ENCODE measurements at regions not wholly inside any gene's neighbourhood (a gene's known extent, or its start where the extent isn't known, plus 50 kb on each side); places are given as distances from the start of the nearest gene placed in this dataset.

- TF ChIP-seq JUN (IDR thresholded peaks at IDR 0.05; ENCODE audit: borderline replicate concordance, insufficient read depth, insufficient read length, low read depth): no peak
- TF ChIP-seq FOS (IDR thresholded peaks at IDR 0.05; ENCODE audit: borderline replicate concordance, insufficient read depth, low read length): no peak
- TF ChIP-seq, protein P1, sequence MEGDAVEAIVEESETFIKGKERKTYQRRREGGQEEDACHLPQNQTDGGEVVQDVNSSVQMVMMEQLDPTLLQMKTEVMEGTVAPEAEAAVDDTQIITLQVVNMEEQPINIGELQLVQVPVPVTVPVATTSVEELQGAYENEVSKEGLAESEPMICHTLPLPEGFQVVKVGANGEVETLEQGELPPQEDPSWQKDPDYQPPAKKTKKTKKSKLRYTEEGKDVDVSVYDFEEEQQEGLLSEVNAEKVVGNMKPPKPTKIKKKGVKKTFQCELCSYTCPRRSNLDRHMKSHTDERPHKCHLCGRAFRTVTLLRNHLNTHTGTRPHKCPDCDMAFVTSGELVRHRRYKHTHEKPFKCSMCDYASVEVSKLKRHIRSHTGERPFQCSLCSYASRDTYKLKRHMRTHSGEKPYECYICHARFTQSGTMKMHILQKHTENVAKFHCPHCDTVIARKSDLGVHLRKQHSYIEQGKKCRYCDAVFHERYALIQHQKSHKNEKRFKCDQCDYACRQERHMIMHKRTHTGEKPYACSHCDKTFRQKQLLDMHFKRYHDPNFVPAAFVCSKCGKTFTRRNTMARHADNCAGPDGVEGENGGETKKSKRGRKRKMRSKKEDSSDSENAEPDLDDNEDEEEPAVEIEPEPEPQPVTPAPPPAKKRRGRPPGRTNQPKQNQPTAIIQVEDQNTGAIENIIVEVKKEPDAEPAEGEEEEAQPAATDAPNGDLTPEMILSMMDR (IDR thresholded peaks at IDR 0.05; ENCODE audit: extremely low read depth in 1 of 2, insufficient read depth in 1 of 2, low read depth in 1 of 2, low read length in 2 of 2): no peak
- no peak for TF ChIP-seq MYC (IDR thresholded peaks at IDR 0.05; ENCODE audit: low read depth, low read length)
- TF ChIP-seq MAX (IDR thresholded peaks at IDR 0.05; ENCODE audit: insufficient read depth, insufficient read length): no peak
- no peak for TF ChIP-seq EZH2 (IDR thresholded peaks at IDR 0.05; ENCODE audit: borderline replicate concordance, low read depth, low read length, severe bottlenecking)
- TF ChIP-seq POLR2AphosphoS5 (IDR thresholded peaks at IDR 0.05; ENCODE audit: insufficient read depth, low read depth, low read length): no peak
- TF ChIP-seq GATA2 (IDR thresholded peaks at IDR 0.05; ENCODE audit: insufficient read depth, insufficient read length, low read depth, low read length): no peak
- TF ChIP-seq POLR2A (IDR thresholded peaks at IDR 0.05; ENCODE audit: low read depth, low read length): no peak
- H3K9me1 ChIP-seq (replicated peaks; ENCODE audit: control insufficient read depth, extremely low read depth, insufficient read depth, low read length): no peaks in the 10 kb centered on the region
- no peak overlapping the region for H2AFZ ChIP-seq (ENCODE audit: low read depth, low read length)
- H3K9ac ChIP-seq (replicated peaks; ENCODE audit: extremely low read depth, insufficient read depth, low read length): no peak overlapping the region
- no peaks in the 10 kb centered on the region for H3K36me3 ChIP-seq (ENCODE audit: control insufficient read depth in 2 of 2, extremely low read depth in 1 of 2, insufficient read depth in 2 of 2, low read length in 2 of 2)
- dilution Hi-C loops (cut with MboI; ENCODE audit: extremely low pct_ligation_motif_present, low sequenced_read_pairs): no loop called here
- ChIA-PET CTCF (no interaction called here), POLR2A (no interaction called here)
- no peak overlapping the region for H3K4me3 ChIP-seq (replicated peaks in 1 of 3; ENCODE audit: insufficient read depth in 1 of 3, low read depth in 1 of 3, low read length in 3 of 3)
- no peaks in the 10 kb centered on the region for H3K79me2 ChIP-seq (ENCODE audit: control insufficient read depth, insufficient read depth, low read length)
- H3K4me1 ChIP-seq (ENCODE audit: control insufficient read depth, extremely low read depth, insufficient read depth, low read length): no peaks in the 10 kb centered on the region
- H3K27me3 ChIP-seq (ENCODE audit: control insufficient read depth in 2 of 2, insufficient read depth in 2 of 2, low read length in 2 of 2): no peaks in the 10 kb centered on the region
- no peak for DNase-seq (ENCODE audit: low read depth, low spot score)
- intact Hi-C loops (cut with micrococcal nuclease): no loop called here
- BruUV-seq (replicated peaks): no TSS peak
- no peak overlapping the region for H3K4me2 ChIP-seq (ENCODE audit: insufficient read depth, low read length)
- no peaks in the 10 kb centered on the region for H4K20me1 ChIP-seq (replicated peaks; ENCODE audit: control insufficient read depth, extremely low read depth, insufficient read depth, low read length)
- peaks cover 2% of the 10 kb centered on the region for H3K9me3 ChIP-seq (replicated peaks; ENCODE audit: control insufficient read depth, insufficient read depth, low read length)
- no peak for FAIRE-seq
- H3K27ac ChIP-seq (ENCODE audit: insufficient read depth, low read depth, low read length): no peak overlapping the region
Observed at GRCh38 chr1:73749996-73750395, 448.0 kb downstream of the LRRIQ3 start.

Data from endothelial cell of umbilical vein (primary cell).